ENCODE measurements at regions not wholly inside any gene's neighbourhood (a gene's known extent, or its start where the extent isn't known, plus 50 kb on each side); places are given as distances from the start of the nearest gene placed in this dataset.

DNA sequence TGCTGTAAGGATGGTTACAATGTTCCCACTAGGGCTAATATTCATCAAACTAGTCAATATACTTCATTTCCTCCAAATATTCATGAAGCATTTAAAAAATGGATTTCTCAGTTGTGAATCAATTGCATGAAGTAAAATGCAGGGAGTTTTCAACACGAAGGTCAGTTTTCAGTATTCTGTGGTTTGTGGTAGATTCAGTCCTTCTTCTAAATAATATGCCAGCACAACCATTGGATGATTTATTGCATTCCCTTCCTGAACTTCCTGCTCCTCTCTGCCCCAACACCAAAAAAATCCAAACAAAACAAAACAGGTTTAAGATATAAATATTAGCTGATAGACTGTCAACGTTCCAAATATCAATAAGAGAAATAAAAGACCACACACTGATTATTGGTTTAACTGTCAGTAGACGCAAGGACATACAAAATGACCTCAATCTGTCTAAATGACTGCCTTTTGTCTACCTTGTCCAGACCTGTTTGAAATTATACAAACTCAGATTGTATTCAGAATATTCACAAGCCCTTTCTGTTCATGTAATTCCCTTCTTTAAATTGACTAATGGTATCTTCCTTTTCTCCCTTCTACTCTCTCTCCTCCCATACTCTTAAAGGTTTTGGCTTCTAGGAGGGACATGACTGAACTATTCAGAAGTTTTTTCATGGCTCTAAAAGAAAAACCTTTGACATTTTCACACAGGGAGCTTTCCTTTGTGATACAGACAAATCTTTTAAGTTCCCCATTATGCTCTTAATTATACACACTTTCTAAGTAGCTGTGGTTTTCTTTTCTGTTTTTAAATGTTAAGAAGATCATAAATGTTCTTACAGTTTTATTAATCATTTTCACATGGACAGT lies 92.6 kb upstream of the STT3B start:
- no peak for DNase-seq

DNA sequence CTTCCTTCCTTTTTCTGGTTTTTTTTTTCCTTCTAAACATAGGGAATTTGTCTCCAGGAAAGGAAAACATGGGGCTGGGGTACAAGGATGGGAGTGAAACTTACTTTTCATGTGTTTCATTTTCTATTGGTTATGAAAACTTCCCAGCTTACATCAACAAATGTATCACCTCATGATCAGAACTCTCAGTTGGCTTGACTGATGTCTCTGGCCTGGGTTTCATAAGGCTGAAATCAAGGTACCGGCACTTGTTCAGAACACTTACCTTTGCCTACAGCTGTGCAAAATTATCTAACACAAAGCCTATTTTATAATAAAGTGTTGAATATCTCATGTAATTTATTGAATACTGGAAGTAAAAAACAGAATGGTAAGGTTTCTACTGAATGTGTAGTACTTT lies 91.8 kb upstream of the STT3B start:
- no peak for DNase-seq

DNA sequence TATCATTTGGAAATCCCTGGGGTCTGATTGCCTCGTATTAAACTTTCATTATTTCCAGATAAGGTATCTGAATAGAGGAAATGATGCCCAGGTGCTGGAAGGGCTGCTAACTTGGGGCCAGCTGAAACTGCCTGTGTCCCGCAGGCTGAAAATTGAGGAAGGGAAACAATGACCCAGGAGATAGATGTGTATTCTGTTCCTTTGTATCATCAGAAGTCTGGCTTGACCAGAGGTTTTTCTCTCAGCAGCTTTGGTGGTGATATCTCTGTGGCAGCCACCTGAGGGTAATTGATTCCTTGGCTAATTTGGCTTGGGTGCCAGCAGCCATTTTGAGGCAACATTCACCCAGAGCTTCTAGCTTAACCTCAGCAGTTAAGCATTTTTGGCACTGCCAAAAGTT lies 90.0 kb upstream of the STT3B start:
- no peak for DNase-seq

DNA sequence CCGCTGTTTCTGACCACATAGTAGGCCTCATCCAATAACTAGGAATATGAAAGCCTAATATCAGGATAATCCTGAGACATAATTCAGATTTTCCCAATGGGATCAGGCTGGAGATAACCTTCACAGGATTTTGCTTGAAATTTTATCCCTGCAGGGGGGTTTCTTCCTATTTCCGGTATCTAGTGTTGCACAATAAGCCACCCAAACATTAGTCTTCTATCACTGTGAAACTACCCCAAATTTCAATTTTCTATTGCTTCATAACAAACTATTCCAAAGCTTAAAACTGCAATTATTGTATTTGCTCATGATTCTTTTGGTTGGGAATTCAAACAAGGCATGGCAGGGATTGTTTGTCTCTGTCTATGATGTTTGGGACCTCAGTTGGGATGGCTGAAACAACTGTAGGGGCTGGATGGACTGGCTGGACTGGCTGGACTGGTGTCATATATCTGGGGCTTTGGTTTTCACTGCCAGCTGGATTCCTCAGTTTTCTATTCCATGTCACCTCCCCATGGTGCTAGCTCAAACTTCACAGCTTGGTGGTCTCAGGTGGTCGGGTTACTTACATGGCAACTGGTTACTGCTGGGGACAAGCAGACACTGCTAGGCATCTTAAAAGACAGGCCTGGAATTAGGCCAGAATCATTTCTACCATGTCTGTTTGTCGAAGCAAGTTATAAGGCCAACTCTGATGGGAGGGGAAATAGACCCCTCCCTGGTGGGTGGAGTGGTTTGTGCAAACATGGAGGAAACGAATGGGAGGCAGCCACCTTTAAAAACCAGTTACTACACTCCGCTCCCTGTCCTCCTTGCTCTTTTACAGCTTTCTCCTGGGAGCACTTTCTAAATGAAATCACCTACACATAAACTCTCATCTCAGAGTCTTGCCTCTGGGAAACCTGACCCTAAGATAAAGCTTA lies 88.2 kb upstream of the STT3B start:
- DNase-seq, result no peak

DNA sequence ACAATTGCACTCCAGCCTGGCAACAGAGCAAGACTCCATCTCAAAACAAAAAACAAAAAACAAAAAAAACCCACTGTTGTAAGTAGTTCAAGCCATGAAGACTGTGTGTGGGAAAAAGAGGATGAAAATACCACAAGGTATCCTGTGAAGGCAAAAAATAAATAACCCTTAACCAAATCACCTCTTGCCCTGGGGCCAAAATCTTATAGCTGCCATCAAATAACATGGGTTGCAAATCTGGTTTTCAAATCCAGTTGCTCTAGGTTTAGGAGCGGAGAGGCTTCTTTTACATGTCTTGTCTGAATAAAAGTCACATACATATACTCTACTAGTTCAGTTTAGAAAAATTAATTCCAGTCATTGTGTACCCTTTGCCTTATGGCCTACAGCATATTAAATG lies 87.0 kb upstream of the STT3B start:
- DNase-seq, result no peak

DNA sequence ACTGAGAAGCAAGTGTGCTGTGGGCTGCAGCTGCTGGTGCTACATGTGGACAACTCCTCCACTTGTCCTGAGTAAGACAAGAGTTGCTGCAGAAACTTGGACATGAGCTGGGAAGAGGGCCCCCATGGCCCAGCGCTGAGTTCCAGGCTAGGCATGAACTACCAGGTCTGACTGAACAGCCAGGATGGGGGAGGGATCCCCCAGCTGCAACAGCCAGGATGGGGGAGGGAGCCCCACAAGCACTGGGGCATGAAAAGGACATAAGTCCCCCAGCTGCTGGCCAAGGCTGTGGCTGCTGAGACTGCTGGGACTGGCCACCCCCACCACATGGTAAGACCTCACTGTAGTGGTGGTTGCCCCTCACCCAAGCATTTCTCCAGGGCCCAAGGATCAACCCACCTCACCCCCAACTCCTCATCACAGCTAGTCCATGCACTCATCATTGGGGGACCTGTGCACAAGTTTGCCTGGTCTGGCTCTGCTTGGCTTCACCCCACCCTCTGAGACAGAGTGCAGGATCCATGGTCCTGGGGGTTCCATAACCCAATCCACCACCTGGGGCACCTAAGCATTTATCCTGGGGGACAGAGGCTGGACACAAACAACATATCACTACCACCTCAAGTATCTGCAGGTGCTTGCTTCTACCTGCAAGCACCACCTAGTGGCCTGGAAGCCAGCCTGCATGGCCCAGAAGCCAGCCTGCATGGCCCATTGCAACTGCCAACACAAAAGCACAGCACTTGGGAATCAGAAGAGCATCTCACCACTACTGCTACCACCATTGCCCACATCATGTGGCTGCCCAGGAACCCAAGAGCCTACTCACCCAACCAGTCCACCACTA lies 84.5 kb upstream of the STT3B start:
- DNase-seq, result peak in 1 of 2 experiments; percentile 5

DNA sequence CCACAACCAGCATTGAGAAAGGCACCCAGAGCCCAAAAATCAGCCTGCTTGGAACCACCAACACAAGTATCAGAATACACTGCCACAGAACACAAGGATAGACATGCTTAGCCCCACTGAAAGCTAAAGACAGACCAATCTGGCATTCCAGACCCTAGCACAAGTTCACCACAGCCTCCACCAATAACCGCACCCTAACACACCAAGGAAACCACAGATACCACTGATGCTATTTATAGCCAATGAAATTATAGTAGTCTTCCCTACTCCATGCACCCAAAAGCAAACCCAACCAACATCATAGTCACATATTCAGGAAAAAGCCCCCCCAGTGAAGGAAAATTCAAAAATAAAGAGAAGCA lies 83.9 kb upstream of the STT3B start:
- DNase-seq, result no peak

DNA sequence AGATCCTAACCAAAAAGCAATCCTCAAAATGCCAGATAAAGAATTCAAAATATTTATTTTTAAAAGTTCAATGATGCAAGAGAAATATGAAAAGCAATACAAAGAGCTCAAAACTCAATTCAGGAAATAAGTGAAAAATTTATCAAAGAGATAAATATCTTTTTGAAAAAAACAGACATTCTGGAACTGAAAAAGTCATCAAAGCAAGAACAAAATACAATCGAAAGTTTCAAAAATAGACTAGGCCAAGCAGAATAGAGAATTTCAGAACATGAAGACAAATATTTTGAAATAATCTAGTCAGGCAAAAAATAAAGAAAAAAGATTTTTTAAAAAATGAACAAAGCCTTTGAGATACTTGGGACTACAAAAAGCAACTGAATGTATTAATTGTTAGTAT lies 83.4 kb upstream of the STT3B start:
- no peak for DNase-seq

DNA sequence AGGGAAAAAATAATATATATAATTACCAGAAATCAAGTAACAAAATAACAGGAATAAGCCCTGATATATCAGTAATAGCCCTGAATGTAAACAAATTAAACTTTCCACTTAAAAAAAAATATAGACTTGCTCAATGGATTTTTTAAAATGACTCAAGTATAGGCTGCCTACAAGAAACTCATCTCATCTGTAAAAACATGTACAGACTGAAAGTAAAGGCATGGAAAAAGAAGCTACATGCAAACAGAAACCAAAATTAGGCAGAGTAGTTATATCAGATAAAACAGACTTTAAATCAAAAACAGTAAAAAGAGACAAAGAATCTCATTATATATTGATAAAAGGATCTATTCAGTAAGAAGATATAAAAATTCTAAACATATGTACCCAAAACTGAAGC lies 82.4 kb upstream of the STT3B start:
- DNase-seq, result no peak

DNA sequence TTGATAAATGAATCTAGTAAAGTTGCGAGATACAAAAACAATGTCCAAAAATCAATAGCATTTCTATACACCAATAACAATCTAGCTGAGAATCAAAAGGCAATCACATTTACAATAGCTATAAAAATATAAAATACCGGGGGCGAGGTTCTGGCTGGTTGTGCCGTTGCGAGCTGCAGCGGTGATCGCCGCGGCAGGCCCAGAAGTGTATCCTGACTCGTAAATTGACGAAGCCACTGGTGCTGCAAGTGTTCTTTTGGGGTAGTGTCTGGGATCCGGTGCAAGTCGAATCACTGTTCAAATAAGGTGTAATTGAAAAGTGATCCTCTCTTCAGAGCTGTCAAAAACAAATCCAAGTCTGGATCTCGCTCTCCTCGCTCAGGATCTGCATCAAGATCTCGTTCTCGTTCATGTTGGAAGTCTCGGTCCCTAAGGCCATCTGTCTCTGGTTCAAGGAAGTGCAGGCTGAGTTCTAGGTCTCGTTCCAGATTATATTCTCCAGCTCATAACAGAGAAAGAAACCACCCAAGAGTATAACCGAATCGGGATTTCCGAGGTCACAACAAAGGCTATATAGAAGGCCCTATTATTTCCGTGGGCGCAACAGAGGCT lies 80.1 kb upstream of the STT3B start:
- DNase-seq, result no peak

DNA sequence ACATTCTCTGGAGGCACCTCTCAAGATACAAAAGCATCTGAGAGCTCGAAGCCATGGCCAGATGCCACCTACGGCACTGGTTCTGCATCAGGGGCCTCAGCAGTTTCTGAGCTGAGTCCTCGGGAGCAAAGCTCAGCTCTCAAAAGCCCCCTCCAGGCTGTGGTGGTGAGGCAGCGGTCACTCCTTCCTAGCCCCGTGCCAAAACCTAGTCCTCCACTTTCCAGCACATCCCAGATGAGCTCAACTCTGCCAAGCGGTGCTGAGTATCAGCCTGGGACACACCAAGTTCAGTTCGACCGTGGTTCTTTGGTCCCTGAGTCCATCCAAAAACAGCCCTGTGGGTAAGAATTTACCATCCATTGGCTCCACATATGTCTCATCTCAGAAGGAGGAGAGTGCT lies 79.3 kb upstream of the STT3B start:
- DNase-seq, result no peak

DNA sequence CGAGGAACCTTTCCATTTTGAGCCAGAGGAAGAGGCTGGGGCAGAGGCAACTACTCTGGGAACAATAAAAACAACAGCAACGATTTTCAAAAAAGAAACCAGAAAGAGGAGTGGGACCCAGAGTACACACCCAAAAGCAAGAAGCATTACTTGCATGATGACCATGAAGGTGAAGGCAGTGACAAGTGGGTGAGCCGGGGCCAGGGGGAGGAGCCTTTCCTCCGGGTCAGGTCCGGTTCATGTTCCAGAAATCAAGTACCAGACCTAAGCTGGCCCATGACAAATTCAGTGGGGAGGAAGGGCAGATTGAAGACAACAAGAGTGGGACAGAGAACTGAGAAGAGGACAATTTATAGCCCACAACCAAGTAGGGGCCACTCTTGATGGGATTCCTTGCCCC lies 77.2 kb upstream of the STT3B start:
- DNase-seq, result no peak

DNA sequence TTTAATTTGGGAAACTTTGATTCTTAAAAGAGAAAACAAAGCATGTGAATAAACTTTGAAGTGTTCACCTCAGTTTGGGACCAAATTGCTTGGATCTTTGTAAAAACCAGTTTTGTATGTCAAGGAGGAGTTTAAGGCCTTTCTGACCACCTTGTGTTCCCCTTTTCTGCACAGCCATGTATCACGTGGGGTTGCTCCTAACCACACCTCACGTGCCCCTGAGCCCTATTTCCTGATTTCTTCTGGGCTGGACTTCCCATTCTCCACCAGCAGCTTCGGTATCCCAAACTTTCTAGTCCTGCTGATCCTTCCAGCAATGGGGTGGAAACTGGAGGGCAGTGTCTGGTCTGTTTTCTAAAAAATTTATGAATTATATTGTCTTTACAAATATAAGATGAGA lies 76.4 kb upstream of the STT3B start:
- DNase-seq, result no peak

DNA sequence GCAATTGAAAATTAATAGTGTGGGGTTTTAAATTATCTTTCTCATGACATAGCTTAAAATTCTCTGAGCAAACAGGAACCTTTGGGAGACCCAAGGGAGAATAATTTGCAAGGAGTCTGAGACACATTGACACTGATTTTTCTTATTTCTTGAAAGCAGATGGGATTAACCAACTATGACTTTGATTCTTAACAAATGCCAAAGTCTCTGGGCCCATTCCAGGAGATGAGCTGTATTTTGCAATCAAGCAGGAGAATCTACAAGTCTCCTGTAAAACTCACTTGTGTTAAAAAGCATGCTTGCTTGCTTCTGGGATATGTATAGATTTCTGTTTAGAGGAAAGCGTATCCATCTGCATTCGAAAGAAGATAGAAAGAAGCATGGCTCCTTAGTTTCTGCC lies 71.3 kb upstream of the STT3B start:
- DNase-seq, result no peak

DNA sequence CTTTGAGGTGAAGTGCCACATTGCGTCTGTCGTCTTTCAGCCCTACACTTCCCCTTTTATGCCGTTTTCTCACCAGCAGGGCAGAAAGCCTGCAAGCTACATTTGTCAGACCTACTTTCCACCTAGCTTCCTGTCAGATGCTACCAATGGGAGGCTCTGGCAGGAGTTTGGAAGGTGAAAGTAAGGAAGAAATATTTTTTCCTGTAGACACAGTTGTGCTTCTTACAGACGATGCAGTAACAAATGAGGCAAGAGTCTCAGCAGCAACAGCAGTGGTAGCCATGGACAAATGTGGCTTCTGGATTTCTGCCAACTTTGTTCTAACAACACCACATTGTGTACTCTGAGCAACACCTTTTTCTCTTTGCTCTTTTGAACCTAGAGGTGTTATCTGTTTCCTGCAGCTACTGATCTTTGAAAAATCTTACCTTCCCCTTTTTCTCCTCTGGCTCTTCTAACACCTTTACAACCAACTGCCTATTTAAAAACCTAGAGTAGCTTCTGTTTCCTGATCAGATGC lies 70.6 kb upstream of the STT3B start:
- no peak for DNase-seq

DNA sequence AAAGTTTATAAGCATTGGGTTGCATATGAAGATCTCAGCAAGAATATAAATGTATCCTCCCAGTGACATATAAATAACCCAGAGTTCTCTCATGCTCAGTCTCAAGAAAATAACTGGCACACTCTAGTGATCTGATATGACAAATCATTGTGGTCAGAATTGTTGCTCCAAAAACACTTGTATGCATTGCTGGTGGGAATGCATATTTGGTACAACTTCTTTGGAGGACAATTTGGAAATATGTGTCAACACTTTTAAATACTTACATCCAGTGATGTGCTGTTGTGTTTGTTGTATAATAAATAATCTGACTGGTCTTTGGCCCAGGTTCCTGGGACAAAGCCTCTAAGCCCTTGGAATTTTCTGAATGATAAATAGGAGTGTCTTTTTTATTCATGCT lies 66.7 kb upstream of the STT3B start:
- DNase-seq, result no peak

DNA sequence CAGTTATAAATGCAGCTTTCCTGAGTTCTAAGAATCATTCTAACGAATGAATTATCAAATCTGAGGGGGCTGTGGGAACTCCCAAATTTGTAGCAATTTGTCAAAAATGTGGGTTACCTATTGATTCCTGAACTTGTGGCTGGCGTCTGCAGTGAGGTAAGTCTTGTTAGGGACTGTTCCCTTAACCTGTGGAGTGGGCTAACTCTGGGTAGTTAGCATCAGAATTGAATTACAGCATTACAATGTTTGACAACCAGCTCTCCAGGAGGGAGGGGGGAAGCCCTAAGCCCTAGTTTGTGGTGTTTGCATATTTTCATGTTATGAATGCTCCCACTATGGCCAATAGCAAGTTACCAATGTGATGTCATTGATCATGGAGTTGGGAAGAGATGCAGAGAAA lies 65.9 kb upstream of the STT3B start:
- no peak for DNase-seq

DNA sequence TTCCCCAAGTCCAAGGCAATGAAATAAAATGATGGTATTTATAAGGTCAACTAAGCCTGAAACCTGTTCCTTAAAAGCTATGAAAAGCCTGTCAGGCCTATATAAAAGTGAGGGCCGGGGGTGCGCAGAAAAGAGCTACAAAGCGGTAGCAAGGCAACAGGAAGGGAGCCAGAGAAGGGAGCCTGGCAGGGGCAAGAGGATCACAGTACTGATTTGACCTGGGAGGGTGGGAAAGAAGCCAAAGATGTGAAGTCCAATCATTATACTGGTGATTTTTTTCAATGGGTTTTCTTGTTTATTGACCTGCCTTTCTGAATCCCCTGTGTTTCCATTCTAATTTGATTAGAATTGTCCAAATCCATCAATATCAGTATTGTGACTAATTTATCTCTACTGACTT lies 64.3 kb upstream of the STT3B start:
- DNase-seq, result no peak

DNA sequence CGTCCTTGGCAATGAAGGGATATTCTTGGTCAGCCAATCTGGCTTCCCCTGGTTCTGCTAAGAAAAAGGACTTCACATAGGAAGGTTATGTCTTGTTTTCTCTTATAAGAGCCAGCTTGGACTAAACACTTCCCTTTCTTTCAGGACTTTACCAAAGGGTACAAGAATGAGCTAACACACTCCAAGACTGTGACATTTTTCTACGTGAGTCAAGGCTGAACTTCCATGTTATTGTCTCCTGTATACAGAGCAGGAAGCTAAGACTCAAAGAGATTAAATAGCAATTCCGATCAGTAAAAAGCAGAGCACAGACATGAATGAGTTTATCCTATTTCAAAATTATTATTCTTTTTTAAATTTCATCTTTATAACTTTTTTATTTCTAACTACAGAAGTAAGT lies 63.3 kb upstream of the STT3B start:
- no peak for DNase-seq

DNA sequence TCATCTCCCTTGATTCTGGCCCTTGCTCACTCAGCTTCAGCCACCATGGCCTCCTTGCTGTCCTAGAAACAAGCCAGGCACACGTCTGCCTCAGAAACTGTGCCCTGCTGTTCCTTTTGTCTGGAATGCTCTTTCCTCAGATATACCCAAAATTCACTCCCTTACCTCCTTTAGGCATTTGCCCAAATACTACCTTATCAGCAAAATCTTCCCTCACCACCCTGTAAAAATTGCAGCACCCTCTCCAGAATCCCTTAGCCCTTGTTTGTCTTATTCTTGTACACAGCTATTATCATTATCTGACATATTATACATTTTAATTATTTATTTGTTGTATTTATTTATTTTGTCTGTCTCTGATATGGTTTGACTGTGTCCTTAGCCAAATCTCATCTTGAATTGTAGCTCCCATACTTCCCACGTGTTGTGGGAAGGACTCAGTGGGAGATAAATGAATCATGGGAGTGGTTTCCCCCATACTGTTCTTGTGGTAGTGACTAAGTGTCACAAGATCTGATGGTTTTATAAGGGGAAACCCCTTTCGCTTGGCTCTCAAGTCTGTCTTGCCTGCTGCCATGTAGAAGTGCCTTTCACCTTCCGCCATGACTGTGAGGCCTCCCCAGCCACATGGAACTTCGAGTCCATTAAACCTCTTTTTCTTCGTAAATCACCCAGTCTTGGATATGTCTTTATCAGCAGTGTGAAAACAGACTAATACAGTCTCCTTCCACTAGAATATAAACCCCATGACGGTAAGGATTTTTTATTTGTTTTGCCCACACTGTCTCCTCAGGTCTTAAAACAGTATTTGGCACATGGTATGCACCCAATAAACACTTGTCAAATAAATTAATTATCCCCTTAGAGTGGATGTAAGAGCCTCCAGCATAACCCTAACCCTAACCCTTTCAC lies 60.0 kb upstream of the STT3B start:
- no peak for DNase-seq

DNA sequence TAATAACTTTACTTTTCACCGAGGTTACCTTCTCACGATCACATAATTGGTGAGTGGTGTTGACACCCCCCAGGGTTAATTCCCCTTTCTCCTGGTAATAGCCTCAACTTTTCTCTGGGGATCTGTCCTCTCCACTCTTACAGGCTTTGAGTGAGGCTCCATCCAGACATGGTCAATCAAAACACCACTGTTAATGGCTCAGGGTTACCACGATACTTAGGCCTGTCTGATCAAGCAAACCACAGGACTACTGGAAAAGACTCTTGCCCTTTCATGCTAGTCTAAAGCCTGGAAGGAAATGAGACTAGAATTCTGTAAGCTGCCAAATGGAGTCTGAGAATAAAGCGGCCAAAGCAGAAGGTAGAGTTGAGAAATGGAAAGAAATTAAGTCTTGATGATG lies 56.5 kb upstream of the STT3B start:
- no peak for DNase-seq

DNA sequence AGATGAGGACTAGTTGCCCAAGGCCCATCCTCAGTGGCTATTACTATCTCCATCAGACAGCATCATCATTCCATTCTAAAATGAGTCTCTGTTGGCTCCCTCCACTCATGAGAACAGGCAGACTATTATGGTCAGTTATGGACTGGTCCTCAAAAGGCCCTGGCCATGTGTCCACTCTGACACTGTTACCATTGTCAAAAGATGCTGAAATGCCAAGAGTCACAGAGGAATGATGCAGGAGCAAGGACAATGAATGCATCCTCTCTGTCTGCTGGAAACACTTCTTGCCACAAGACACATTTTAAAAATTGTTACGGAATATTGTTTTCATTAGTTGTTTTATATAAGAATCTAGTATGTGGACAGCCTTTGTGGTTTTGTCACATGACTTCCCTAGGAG lies 53.3 kb upstream of the STT3B start:
- DNase-seq, result no peak
